Neural cell (in vitro differentiated cells): ENCODE measurements at regions not wholly inside any gene's neighbourhood (a gene's known extent, or its start where the extent isn't known, plus 50 kb on each side); places are given as distances from the start of the nearest gene placed in this dataset.

Experiments
- H2AFZ ChIP-seq: fragments of 200-600, 300-800 bp; sonication (generic), shearing (Covaris generic); 2 replicates; pipeline ENCODE4 v1.6.0; 2014; ENCODE audit warnings: low read depth, mild to moderate bottlenecking, antibody characterized with exemption, low read length, moderate library complexity
- H3F3A ChIP-seq: fragments of 200-600 bp; shearing (Covaris generic); 2 replicates; pipeline ENCODE4 v1.6.1; 2016; ENCODE audit warnings: mild to moderate bottlenecking, moderate library complexity, mixed read lengths, antibody characterized with exemption, low read length; ENCODE audit not compliant: insufficient read depth, poor library complexity, severe bottlenecking
- H3K27ac ChIP-seq: fragments of 200-600, 300-800 bp; sonication (generic), shearing (Covaris generic); 2 replicates; pipeline ENCODE4 v1.5.1; 2014; ENCODE audit warnings: mild to moderate bottlenecking, low read length, moderate library complexity
- H3K27me3 ChIP-seq: fragments of 300-800, 200-600 bp; sonication (generic), shearing (Covaris generic); 2 replicates; pipeline ENCODE4 v1.6.0; 2014; ENCODE audit warnings: mild to moderate bottlenecking, low read depth, low read length, moderate library complexity; ENCODE audit not compliant: insufficient read depth
- H3K36me3 ChIP-seq: fragments of 300-800, 200-600 bp; sonication (generic), shearing (Covaris generic); 2 replicates; pipeline ENCODE4 v1.5.1; 2014; ENCODE audit warnings: mild to moderate bottlenecking, antibody characterized with exemption, low read length, moderate library complexity; ENCODE audit not compliant: insufficient read depth
- H3K4me2 ChIP-seq: fragments of 300-800, 200-600 bp; sonication (generic), shearing (Covaris generic); 2 replicates; pipeline ENCODE4 v1.6.0; 2014; ENCODE audit warnings: mild to moderate bottlenecking, low read length
- H3K4me3 ChIP-seq: fragments of 300-800, 200-600 bp; sonication (generic), shearing (Covaris generic); 2 replicates; pipeline ENCODE4 v1.5.1; 2014; ENCODE audit warnings: mild to moderate bottlenecking, low read length, moderate library complexity
- H3K79me2 ChIP-seq: fragments of 200-600 bp; shearing (Covaris generic); replicated peaks from 2 replicates; pipeline ENCODE4 v1.6.0; 2014; ENCODE audit warnings: mild to moderate bottlenecking, low read length, moderate library complexity; ENCODE audit not compliant: insufficient read depth
- H3K9ac ChIP-seq: fragments of 300-800, 200-600 bp; sonication (generic), shearing (Covaris generic); 2 replicates; pipeline ENCODE4 v1.6.1; 2016; ENCODE audit warnings: mild to moderate bottlenecking, low read length, mixed read lengths
- H3K9me2 ChIP-seq: fragments of 200-600 bp; shearing (Covaris generic); 2 replicates; pipeline ENCODE4 v1.6.1; 2016; ENCODE audit warnings: mild to moderate bottlenecking, low read length, mixed read lengths; ENCODE audit not compliant: insufficient read depth
- H3K9me3 ChIP-seq: fragments of 200-600, 300-800 bp; sonication (generic), shearing (Covaris generic); 2 replicates; pipeline ENCODE4 v1.6.1; 2016; ENCODE audit warnings: mild to moderate bottlenecking, mixed run types, low read length, moderate library complexity, mixed read lengths
- H4K20me1 ChIP-seq: fragments of 200-600 bp; shearing (Covaris generic); 2 replicates; pipeline ENCODE4 v1.6.1; 2016; ENCODE audit warnings: mild to moderate bottlenecking, mixed run types; ENCODE audit not compliant: insufficient read depth
- CTCF ChIP-seq: fragments of 450-650 bp; IDR thresholded peaks from 2 replicates; pipeline ENCODE4 v1.5.1; 2014; ENCODE audit warnings: antibody characterized with exemption, mild to moderate bottlenecking, moderate library complexity; ENCODE audit not compliant: poor library complexity, severe bottlenecking
- EP300 ChIP-seq: fragments of 450-650 bp; conservative IDR thresholded peaks from 2 replicates; pipeline ENCODE4 v1.6.1; 2014; ENCODE audit warnings: antibody characterized with exemption, mild to moderate bottlenecking, moderate library complexity; ENCODE audit not compliant: poor library complexity, severe bottlenecking
- EZH2 ChIP-seq: fragments of 200-600, 300-800 bp; shearing (Covaris generic), sonication (generic); IDR thresholded peaks from 2 replicates; pipeline ENCODE4 v1.6.1; 2014; ENCODE audit warnings: antibody characterized with exemption, low read length, borderline replicate concordance, mild to moderate bottlenecking; ENCODE audit not compliant: insufficient read depth, poor library complexity, severe bottlenecking
- MXI1 ChIP-seq: fragments of 450-650 bp; conservative IDR thresholded peaks from 2 replicates; pipeline ENCODE4 v1.6.1; 2014; ENCODE audit warnings: antibody characterized with exemption, mild to moderate bottlenecking; ENCODE audit not compliant: poor library complexity, severe bottlenecking
- POLR2AphosphoS5 ChIP-seq: IDR thresholded peaks from 2 replicates; pipeline ENCODE4 v1.6.1; 2012
- RAD21 ChIP-seq: fragments of 450-650 bp; conservative IDR thresholded peaks from 2 replicates; pipeline ENCODE4 v1.6.1; 2014; ENCODE audit warnings: antibody characterized with exemption, mild to moderate bottlenecking, moderate library complexity
- REST ChIP-seq: IDR thresholded peaks from 2 replicates; pipeline ENCODE4 v1.6.1; 2012; ENCODE audit warnings: borderline replicate concordance
- SMC3 ChIP-seq: fragments of 450-650 bp; conservative IDR thresholded peaks from 2 replicates; pipeline ENCODE4 v1.6.1; 2014; ENCODE audit warnings: antibody characterized with exemption, mild to moderate bottlenecking, moderate library complexity; ENCODE audit not compliant: poor library complexity
- TAF1 ChIP-seq: IDR thresholded peaks from 2 replicates; pipeline ENCODE4 v1.6.1; 2012; ENCODE audit warnings: low read depth

- no peak for TF ChIP-seq RAD21
These were observed 136.5 kb upstream of the CRY1 start (continued) for GRCh38 chr12:107229827-107230226.

GRCh38 chr12:107231303-107231702, 138.0 kb upstream of the CRY1 start:
- H3K36me3 ChIP-seq = no peaks in the 10 kb centered on the region
- H2AFZ ChIP-seq = no peak overlapping the region
- H3K9ac ChIP-seq = no peak overlapping the region
- H3K9me2 ChIP-seq = no peaks in the 10 kb centered on the region
- H3K79me2 ChIP-seq = no peaks in the 10 kb centered on the region
- H3K9me3 ChIP-seq = no peaks in the 10 kb centered on the region
- no peak for TF ChIP-seq EP300
- TF ChIP-seq REST = no peak
- TF ChIP-seq POLR2AphosphoS5 = no peak
- TF ChIP-seq RAD21 = no peak
- no peak for TF ChIP-seq EZH2
- no peak for TF ChIP-seq CTCF
- TF ChIP-seq TAF1 = no peak
- no peak for TF ChIP-seq SMC3
- no peak for TF ChIP-seq MXI1
- H3F3A ChIP-seq = no peaks in the 10 kb centered on the region
- H3K27me3 ChIP-seq = no peaks in the 10 kb centered on the region
- no peaks in the 10 kb centered on the region for H4K20me1 ChIP-seq
- H3K4me2 ChIP-seq = no peak overlapping the region
- no peak overlapping the region for H3K27ac ChIP-seq
- no peak overlapping the region for H3K4me3 ChIP-seq

- Histone ChIP-seq H3K4me2 (no peak overlapping the region), H3K4me3 (no peak overlapping the region), H3K9me3 (no peaks in the 10 kb centered on the region), H3K36me3 (no peaks in the 10 kb centered on the region), H2AFZ (no peak overlapping the region), H4K20me1 (no peaks in the 10 kb centered on the region), H3F3A (no peaks in the 10 kb centered on the region), H3K27ac (no peak overlapping the region), H3K9me2 (no peaks in the 10 kb centered on the region), H3K9ac (no peak overlapping the region), H3K79me2 (no peaks in the 10 kb centered on the region), H3K27me3 (no peaks in the 10 kb centered on the region)
- TF ChIP-seq RAD21 = no peak
- TF ChIP-seq EZH2 = no peak
- no peak for TF ChIP-seq SMC3
- TF ChIP-seq POLR2AphosphoS5 = no peak
- TF ChIP-seq MXI1 = no peak
- TF ChIP-seq REST = no peak
- no peak for TF ChIP-seq EP300
- TF ChIP-seq CTCF = no peak
- no peak for TF ChIP-seq TAF1
These were observed 140.2 kb upstream of the CRY1 start for GRCh38 chr12:107233551-107233950.
